Gastrocnemius medialis (tissue), 4 donors: ENCODE measurements at regions not wholly inside any gene's neighbourhood (a gene's known extent, or its start where the extent isn't known, plus 50 kb on each side); places are given as distances from the start of the nearest gene placed in this dataset.

Source experiments
- CTCF ChIP-seq, 5 experiments: fragments of 450-650 bp in 3 of 5; fragments of 200-600 bp in 2 of 5; sonication (generic) in 2 of 5; IDR thresholded peaks in 4 of 5; conservative IDR thresholded peaks in 1 of 5; 1 replicate in 4 of 5; 2 replicates in 1 of 5; pipeline ENCODE4 v1.5.1; 2016 to 2019; ENCODE audit warnings: antibody characterized with exemption in 5 of 5, mild to moderate bottlenecking in 3 of 5, moderate library complexity in 3 of 5
- POLR2A ChIP-seq, 2 donors: fragments of 450-650 bp; IDR thresholded peaks; one replicate each; pipeline ENCODE4 v1.6.1; 2017; ENCODE audit warnings: antibody characterized with exemption in 2 of 2, mild to moderate bottlenecking in 2 of 2, moderate library complexity in 2 of 2

GRCh38 chr6:22157233-22157632 is 139.6 kb downstream of the PRL start:
- TF ChIP-seq CTCF (IDR thresholded peaks at IDR 0.05 in 4 of 5, conservative IDR thresholded peaks at IDR 0.05 in 1 of 5) (no peak), POLR2A (IDR thresholded peaks at IDR 0.05) (no peak)
